ENCODE measurements at regions not wholly inside any gene's neighbourhood (a gene's known extent, or its start where the extent isn't known, plus 50 kb on each side); places are given as distances from the start of the nearest gene placed in this dataset.

GRCh38 chr6:113318575-113318917, 538.6 kb upstream of the MARCKS start:
- TF ChIP-seq CTCF (IDR thresholded peaks at IDR 0.05) (no peak), POLR2A (IDR thresholded peaks at IDR 0.05) (no peak), EP300 (IDR thresholded peaks at IDR 0.05) (no peak)

All from ovary (tissue), 3 donors.